DOHH2 (cell line): ENCODE measurements at regions not wholly inside any gene's neighbourhood (a gene's known extent, or its start where the extent isn't known, plus 50 kb on each side); places are given as distances from the start of the nearest gene placed in this dataset.

Source experiments
- H3F3A ChIP-seq: fragments of 200-600 bp; sonication (generic), shearing (Covaris generic); 2 replicates; pipeline ENCODE4 v1.6.0; 2016; ENCODE audit warnings: antibody characterized with exemption, mild to moderate bottlenecking; ENCODE audit not compliant: control insufficient read depth, insufficient read depth
- H3K27ac ChIP-seq: fragments of 200-600 bp; sonication (generic); 2 replicates; pipeline ENCODE4 v1.5.1; 2014; ENCODE audit warnings: low read depth, mild to moderate bottlenecking, low read length, moderate library complexity
- H3K27me3 ChIP-seq: fragments of 200-600 bp; sonication (generic); 2 replicates; pipeline ENCODE4 v1.6.1; 2014; ENCODE audit warnings: mild to moderate bottlenecking, low read length, mixed read lengths; ENCODE audit not compliant: control insufficient read depth
- H3K36me3 ChIP-seq: fragments of 200-600 bp; sonication (generic); 2 replicates; pipeline ENCODE4 v1.6.1; 2014; ENCODE audit warnings: mild to moderate bottlenecking, low read length, moderate library complexity, mixed read lengths; ENCODE audit not compliant: control insufficient read depth
- H3K4me1 ChIP-seq: fragments of 200-600 bp; sonication (generic); 2 replicates; pipeline ENCODE4 v1.6.1; 2014; ENCODE audit warnings: mild to moderate bottlenecking, low read length, mixed read lengths; ENCODE audit not compliant: control insufficient read depth
- H3K4me2 ChIP-seq: fragments of 200-600 bp; sonication (generic); 2 replicates; pipeline ENCODE4 v1.6.0; 2014; ENCODE audit warnings: mild to moderate bottlenecking, low read length, moderate library complexity
- H3K4me3 ChIP-seq: fragments of 200-600 bp; sonication (generic); 2 replicates; pipeline ENCODE4 v1.5.1; 2014; ENCODE audit warnings: mild to moderate bottlenecking, low read length, mixed read lengths
- H3K79me2 ChIP-seq: fragments of 200-600 bp; sonication (generic); 2 replicates; pipeline ENCODE4 v1.6.1; 2014; ENCODE audit warnings: mild to moderate bottlenecking, low read length, mixed read lengths; ENCODE audit not compliant: control insufficient read depth
- H3K9me2 ChIP-seq: fragments of 200-600 bp; sonication (generic); replicated peaks from 2 replicates; pipeline ENCODE4 v1.6.1; 2014; ENCODE audit warnings: mild to moderate bottlenecking, low read length, mixed read lengths; ENCODE audit not compliant: control insufficient read depth
- H3K9me3 ChIP-seq: fragments of 200-600 bp; sonication (generic); 2 replicates; pipeline ENCODE4 v1.6.1; 2014; ENCODE audit warnings: antibody characterized with exemption, low read length, mixed read lengths; ENCODE audit not compliant: control insufficient read depth, insufficient read depth
- H4K20me1 ChIP-seq: fragments of 200-600 bp; sonication (generic); 2 replicates; pipeline ENCODE4 v1.6.0; 2014; ENCODE audit warnings: low read depth, mild to moderate bottlenecking, antibody characterized with exemption, low read length, moderate library complexity; ENCODE audit not compliant: control insufficient read depth, insufficient read depth
- CTCF ChIP-seq: fragments of 200-600 bp; sonication (generic); IDR thresholded peaks from one replicate; pipeline ENCODE4 v1.5.1; 2014; ENCODE audit warnings: antibody characterized with exemption, mild to moderate bottlenecking, low read depth, low read length; ENCODE audit not compliant: poor library complexity, severe bottlenecking
- EZH2phosphoT487 ChIP-seq: fragments of 200-600 bp; sonication (generic); IDR thresholded peaks from 2 replicates; pipeline ENCODE4 v1.6.1; 2017; ENCODE audit warnings: borderline replicate concordance, mild to moderate bottlenecking, antibody characterized with exemption, low read length, moderate library complexity, mixed read lengths

- Histone ChIP-seq H3K36me3 (no peaks in the 10 kb centered on the region), H3K4me2 (no peak overlapping the region), H3F3A (no peaks in the 10 kb centered on the region), H3K79me2 (no peaks in the 10 kb centered on the region), H3K4me1 (no peaks in the 10 kb centered on the region), H3K27ac (no peak overlapping the region), H3K27me3 (no peaks in the 10 kb centered on the region), H3K9me2 (no peaks in the 10 kb centered on the region; the same call in 1 of the 2 replicates), H3K9me3 (no peaks in the 10 kb centered on the region), H4K20me1 (no peaks in the 10 kb centered on the region), H3K4me3 (no peak overlapping the region)
- TF ChIP-seq EZH2phosphoT487 (no peak), CTCF (no peak)
Measured at GRCh38 chr13:34223984-34224383, 406.0 kb downstream of the RFC3 start.

GRCh38 chr13:34224877-34225276, 406.9 kb downstream of the RFC3 start:
- no peak overlapping the region for H3K4me3 ChIP-seq
- H3K27ac ChIP-seq: no peak overlapping the region
- H3K4me2 ChIP-seq: no peak overlapping the region
- no peaks in the 10 kb centered on the region; the same call in 1 of the 2 replicates for H3K9me2 ChIP-seq
- H3K36me3 ChIP-seq: no peaks in the 10 kb centered on the region
- H3K9me3 ChIP-seq: no peaks in the 10 kb centered on the region
- TF ChIP-seq EZH2phosphoT487 (no peak), CTCF (no peak)
- no peaks in the 10 kb centered on the region for H3K4me1 ChIP-seq
- H3F3A ChIP-seq: no peaks in the 10 kb centered on the region
- no peaks in the 10 kb centered on the region for H3K79me2 ChIP-seq
- no peaks in the 10 kb centered on the region for H4K20me1 ChIP-seq
- H3K27me3 ChIP-seq: no peaks in the 10 kb centered on the region

DNA sequence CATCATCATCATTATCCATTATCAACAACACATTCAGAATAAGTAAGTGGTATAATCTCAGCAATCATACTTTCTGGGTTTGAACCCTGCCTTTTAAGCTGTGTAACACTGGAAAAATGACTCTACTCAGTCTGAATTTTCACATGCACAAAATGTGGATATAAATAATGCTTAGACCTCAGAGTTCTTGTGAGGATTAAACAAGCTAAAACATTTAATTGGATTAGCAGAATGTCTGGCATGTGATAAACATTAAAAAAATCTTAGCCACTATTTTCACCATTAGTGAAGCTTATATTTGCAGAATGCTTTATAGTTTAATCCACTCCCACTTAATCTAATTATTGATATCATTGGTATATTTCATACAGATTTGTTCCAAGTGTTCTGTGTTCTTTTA, 412.3 kb downstream of the RFC3 start:
- no peak overlapping the region for H3K4me3 ChIP-seq
- no peak overlapping the region for H3K27ac ChIP-seq
- no peaks in the 10 kb centered on the region; the same call in 1 of the 2 replicates for H3K9me2 ChIP-seq
- no peaks in the 10 kb centered on the region for H3K79me2 ChIP-seq
- no peaks in the 10 kb centered on the region for H3K9me3 ChIP-seq
- no peaks in the 10 kb centered on the region for H3K4me1 ChIP-seq
- no peaks in the 10 kb centered on the region for H3K27me3 ChIP-seq
- H3F3A ChIP-seq: no peaks in the 10 kb centered on the region
- H3K4me2 ChIP-seq: no peak overlapping the region
- TF ChIP-seq CTCF (no peak), EZH2phosphoT487 (no peak)
- H4K20me1 ChIP-seq: no peaks in the 10 kb centered on the region
- no peaks in the 10 kb centered on the region for H3K36me3 ChIP-seq

GRCh38 chr13:34241332-34241731, 423.4 kb downstream of the RFC3 start:
- TF ChIP-seq EZH2phosphoT487: no peak
- TF ChIP-seq CTCF: no peak
- Histone ChIP-seq H3K4me1 (no peaks in the 10 kb centered on the region), H3K27ac (no peak overlapping the region), H3K9me2 (no peaks in the 10 kb centered on the region), H3K36me3 (no peaks in the 10 kb centered on the region), H3K79me2 (no peaks in the 10 kb centered on the region), H3K4me3 (no peak overlapping the region), H3K27me3 (no peaks in the 10 kb centered on the region), H3K9me3 (no peaks in the 10 kb centered on the region), H4K20me1 (no peaks in the 10 kb centered on the region), H3F3A (no peaks in the 10 kb centered on the region), H3K4me2 (no peak overlapping the region)
